ENCODE measurements at regions not wholly inside any gene's neighbourhood (a gene's known extent, or its start where the extent isn't known, plus 50 kb on each side); places are given as distances from the start of the nearest gene placed in this dataset.

DNA sequence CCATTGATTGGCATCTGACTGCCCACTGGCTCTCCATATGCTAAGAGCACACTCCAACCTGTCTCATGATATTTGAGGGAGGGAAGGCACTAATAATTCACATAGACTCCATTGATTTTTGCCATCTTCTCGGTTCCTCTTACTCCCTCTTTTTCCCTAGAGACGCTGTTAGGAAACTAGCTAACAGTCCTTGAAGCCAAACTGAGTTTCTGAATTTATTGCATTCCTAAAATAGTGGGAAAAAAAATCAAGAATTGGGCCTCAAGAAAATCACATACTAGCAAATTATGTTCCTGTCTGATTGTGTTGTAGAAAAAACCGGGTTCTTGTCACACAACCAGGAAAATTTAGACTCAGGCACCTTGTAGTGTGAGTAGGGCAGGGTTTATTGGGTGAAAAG, 86.4 kb upstream of the SLC7A1 start:
- WGBS, result 78% methylated on average over 3 of the region's 3 CpGs
- Histone ChIP-seq H3K4me3 (ENCODE audit: low read depth in 1 of 3, low read length in 3 of 3) (no peak overlapping the region), H3K4me1 (ENCODE audit: control insufficient read depth in 4 of 4, insufficient read depth in 4 of 4, low read length in 3 of 4) (no peaks in the 10 kb centered on the region), H3K27me3 (ENCODE audit: control insufficient read depth in 4 of 4, insufficient read depth in 4 of 4, low read length in 3 of 4) (no peaks in the 10 kb centered on the region), H3K36me3 (ENCODE audit: control insufficient read depth in 4 of 4, insufficient read depth in 3 of 4, low read depth in 1 of 4, low read length in 3 of 4) (no peaks in the 10 kb centered on the region), H3K27ac (ENCODE audit: low read depth in 1 of 2, low read length in 2 of 2) (no peak overlapping the region), H3K9me3 (ENCODE audit: control insufficient read depth in 4 of 4, low read length in 3 of 4) (peaks cover 0 to 8% (median 2%) of the 10 kb centered on the region in 4 donors), H3K9ac (ENCODE audit: low read depth in 1 of 2, low read length in 2 of 2) (no peak overlapping the region)
- TF ChIP-seq YY1 (IDR thresholded peaks at IDR 0.05), result no peak
- TF ChIP-seq SP1 (IDR thresholded peaks at IDR 0.05), result no peak
- no peak for TF ChIP-seq EGR1 (IDR thresholded peaks at IDR 0.05; ENCODE audit: low read depth in 2 of 2)
- TF ChIP-seq RAD21 (IDR thresholded peaks at IDR 0.05), result no peak
- no peak for TF ChIP-seq HNF4A (conservative IDR thresholded peaks at IDR 0.05)
- TF ChIP-seq RXRA (IDR thresholded peaks at IDR 0.05), result no peak
- TF ChIP-seq, protein P1, sequence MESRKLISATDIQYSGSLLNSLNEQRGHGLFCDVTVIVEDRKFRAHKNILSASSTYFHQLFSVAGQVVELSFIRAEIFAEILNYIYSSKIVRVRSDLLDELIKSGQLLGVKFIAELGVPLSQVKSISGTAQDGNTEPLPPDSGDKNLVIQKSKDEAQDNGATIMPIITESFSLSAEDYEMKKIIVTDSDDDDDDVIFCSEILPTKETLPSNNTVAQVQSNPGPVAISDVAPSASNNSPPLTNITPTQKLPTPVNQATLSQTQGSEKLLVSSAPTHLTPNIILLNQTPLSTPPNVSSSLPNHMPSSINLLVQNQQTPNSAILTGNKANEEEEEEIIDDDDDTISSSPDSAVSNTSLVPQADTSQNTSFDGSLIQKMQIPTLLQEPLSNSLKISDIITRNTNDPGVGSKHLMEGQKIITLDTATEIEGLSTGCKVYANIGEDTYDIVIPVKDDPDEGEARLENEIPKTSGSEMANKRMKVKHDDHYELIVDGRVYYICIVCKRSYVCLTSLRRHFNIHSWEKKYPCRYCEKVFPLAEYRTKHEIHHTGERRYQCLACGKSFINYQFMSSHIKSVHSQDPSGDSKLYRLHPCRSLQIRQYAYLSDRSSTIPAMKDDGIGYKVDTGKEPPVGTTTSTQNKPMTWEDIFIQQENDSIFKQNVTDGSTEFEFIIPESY (IDR thresholded peaks at IDR 0.05), result no peak
- no peak for TF ChIP-seq JUND (IDR thresholded peaks at IDR 0.05)
- TF ChIP-seq, protein P2, sequence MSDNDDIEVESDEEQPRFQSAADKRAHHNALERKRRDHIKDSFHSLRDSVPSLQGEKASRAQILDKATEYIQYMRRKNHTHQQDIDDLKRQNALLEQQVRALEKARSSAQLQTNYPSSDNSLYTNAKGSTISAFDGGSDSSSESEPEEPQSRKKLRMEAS (IDR thresholded peaks at IDR 0.05), result no peak
- TF ChIP-seq GABPA (IDR thresholded peaks at IDR 0.05 in 1 of 2, conservative IDR thresholded peaks at IDR 0.05 in 1 of 2), result no peak
- no peak for TF ChIP-seq TAF1 (conservative IDR thresholded peaks at IDR 0.05)
- DNase-seq (ENCODE audit: low spot score), result no peak

DNA sequence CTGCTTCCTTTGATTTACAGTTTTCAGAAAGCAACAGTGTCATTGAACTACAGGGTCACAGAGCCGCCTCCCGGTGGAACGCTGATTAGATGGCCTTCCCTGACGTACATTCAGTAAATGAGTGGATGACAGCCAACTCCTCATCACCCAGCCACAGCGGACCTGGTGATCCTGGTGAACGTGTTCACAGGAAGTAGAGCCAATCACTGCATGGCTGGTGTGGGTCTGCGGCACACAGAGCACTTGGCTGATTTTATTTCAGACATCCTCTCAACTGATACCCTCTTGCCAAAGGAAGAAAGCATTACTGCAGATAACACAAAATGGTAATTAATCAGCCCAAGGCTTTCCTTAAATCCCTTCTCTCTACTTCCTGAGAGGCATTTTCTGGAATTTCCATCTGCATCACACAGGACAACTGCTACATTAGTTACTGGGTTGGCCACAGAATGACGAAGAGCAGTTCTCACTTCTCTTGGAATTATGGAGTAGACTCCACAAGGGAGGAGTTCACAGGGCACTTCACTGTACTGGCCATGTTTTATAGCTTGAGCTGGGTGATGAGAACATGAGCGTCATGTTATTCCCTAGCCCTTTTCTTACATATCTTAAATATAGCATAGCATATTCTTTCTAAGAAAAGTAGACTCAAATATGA, 84.0 kb upstream of the SLC7A1 start:
- Histone ChIP-seq H3K9ac (ENCODE audit: low read depth in 1 of 2, low read length in 2 of 2) (no peak overlapping the region), H3K9me3 (ENCODE audit: control insufficient read depth in 4 of 4, low read length in 3 of 4) (peaks cover 0 to 8% (median 2%) of the 10 kb centered on the region in 4 donors), H3K4me3 (ENCODE audit: low read depth in 1 of 3, low read length in 3 of 3) (no peak overlapping the region), H3K27ac (ENCODE audit: low read depth in 1 of 2, low read length in 2 of 2) (no peak overlapping the region), H3K4me1 (ENCODE audit: control insufficient read depth in 4 of 4, insufficient read depth in 4 of 4, low read length in 3 of 4) (no peaks in the 10 kb centered on the region), H3K36me3 (ENCODE audit: control insufficient read depth in 4 of 4, insufficient read depth in 3 of 4, low read depth in 1 of 4, low read length in 3 of 4) (no peaks in the 10 kb centered on the region), H3K27me3 (ENCODE audit: control insufficient read depth in 4 of 4, insufficient read depth in 4 of 4, low read length in 3 of 4) (no peaks in the 10 kb centered on the region)
- TF ChIP-seq RXRA (IDR thresholded peaks at IDR 0.05) (no peak), FOXA2 (IDR thresholded peaks at IDR 0.05) (no peak), NR2F2 (IDR thresholded peaks at IDR 0.05) (peak; percentile 88), GABPA (IDR thresholded peaks at IDR 0.05 in 1 of 2, conservative IDR thresholded peaks at IDR 0.05 in 1 of 2) (no peak), HNF4G (IDR thresholded peaks at IDR 0.05) (no peak), JUND (IDR thresholded peaks at IDR 0.05) (no peak), HNF4A (conservative IDR thresholded peaks at IDR 0.05) (no peak), SP1 (IDR thresholded peaks at IDR 0.05) (peak; percentile 13), EGR1 (IDR thresholded peaks at IDR 0.05; ENCODE audit: low read depth in 2 of 2) (no peak)
- TF ChIP-seq, protein P3, sequence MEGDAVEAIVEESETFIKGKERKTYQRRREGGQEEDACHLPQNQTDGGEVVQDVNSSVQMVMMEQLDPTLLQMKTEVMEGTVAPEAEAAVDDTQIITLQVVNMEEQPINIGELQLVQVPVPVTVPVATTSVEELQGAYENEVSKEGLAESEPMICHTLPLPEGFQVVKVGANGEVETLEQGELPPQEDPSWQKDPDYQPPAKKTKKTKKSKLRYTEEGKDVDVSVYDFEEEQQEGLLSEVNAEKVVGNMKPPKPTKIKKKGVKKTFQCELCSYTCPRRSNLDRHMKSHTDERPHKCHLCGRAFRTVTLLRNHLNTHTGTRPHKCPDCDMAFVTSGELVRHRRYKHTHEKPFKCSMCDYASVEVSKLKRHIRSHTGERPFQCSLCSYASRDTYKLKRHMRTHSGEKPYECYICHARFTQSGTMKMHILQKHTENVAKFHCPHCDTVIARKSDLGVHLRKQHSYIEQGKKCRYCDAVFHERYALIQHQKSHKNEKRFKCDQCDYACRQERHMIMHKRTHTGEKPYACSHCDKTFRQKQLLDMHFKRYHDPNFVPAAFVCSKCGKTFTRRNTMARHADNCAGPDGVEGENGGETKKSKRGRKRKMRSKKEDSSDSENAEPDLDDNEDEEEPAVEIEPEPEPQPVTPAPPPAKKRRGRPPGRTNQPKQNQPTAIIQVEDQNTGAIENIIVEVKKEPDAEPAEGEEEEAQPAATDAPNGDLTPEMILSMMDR (IDR thresholded peaks at IDR 0.05; ENCODE audit: low read depth, low read length, missing input control), result no peak
- WGBS, result 50% methylated on average over 9 of the region's 9 CpGs
- no peak for DNase-seq (ENCODE audit: low spot score)

Measured in liver (tissue), 8 donors.